ENCODE measurements at regions not wholly inside any gene's neighbourhood (a gene's known extent, or its start where the extent isn't known, plus 50 kb on each side); places are given as distances from the start of the nearest gene placed in this dataset.

DNA sequence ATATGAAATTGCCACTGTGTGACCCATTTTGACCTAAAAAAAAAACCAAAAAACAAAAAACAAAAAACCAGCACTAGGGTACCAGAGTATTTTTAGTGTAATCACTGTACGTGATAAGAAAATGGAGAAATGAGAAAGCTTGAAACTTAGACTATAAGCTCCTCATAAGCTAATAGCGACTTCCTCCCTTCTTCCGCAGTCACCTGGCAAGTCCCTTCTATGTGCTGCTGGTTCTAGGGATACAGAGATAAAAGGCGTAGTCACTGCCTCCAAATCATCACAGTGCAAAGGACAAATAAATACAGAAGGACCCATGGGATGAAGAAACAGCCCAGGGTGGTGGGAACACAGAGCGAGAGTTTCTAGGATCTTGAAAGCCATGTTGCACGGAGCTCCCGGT lies 190.3 kb downstream of the TM9SF2 start:
- TF ChIP-seq TAF1 (IDR thresholded peaks at IDR 0.05; ENCODE audit: borderline replicate concordance, insufficient read depth, low read length) (no peak), REST (IDR thresholded peaks at IDR 0.05; ENCODE audit: insufficient read depth in 1 of 2, low read depth in 2 of 2, low read length in 2 of 2) (no peak), SIN3A (IDR thresholded peaks at IDR 0.05; ENCODE audit: borderline replicate concordance, insufficient read depth, low read length) (no peak), POLR2AphosphoS5 (IDR thresholded peaks at IDR 0.05; ENCODE audit: low read depth, low read length) (no peak), FOXP2 (optimal IDR thresholded peaks at IDR 0.05; ENCODE audit: borderline replicate concordance, extremely low read depth, extremely low read length, insufficient read depth) (no peak)

DNA sequence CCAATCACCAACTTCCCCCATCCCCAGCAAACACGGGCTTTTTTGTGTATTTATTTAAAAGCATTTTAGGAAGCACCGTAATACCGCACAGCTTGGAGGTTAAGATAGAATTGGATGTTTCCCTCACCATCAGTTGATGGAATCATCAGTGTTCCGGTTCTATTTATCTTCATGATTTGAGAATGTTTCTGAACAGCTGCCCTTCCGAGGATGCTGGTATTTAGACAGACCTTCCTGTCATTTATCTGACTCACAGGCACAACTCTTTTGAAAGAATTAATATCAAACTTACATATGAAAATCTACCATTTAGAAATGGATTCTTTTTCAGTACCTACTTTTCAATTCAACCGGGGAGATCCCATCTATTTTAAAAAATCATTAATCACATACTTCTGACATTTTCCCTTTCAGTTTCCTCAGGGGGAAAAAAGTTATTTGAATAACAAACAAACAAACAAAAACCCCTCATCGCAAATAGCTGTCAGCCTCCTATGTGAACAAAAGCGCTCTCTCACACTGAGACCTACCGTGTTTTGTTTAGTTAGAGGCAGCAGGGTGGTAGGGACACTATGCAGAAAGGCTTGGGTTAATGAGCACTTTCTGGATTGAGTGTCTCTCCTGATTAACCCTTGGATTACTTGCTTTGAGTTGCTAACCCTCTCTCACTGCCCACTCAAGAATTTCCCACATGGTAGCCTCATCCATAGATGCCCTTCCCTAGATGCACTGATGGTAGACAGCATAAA lies 189.3 kb downstream of the TM9SF2 start:
- TF ChIP-seq SIN3A (IDR thresholded peaks at IDR 0.05; ENCODE audit: borderline replicate concordance, insufficient read depth, low read length) (no peak), FOXP2 (optimal IDR thresholded peaks at IDR 0.05; ENCODE audit: borderline replicate concordance, extremely low read depth, extremely low read length, insufficient read depth) (no peak), TAF1 (IDR thresholded peaks at IDR 0.05; ENCODE audit: borderline replicate concordance, insufficient read depth, low read length) (no peak), REST (IDR thresholded peaks at IDR 0.05; ENCODE audit: insufficient read depth in 1 of 2, low read depth in 2 of 2, low read length in 2 of 2) (no peak), POLR2AphosphoS5 (IDR thresholded peaks at IDR 0.05; ENCODE audit: low read depth, low read length) (no peak)

DNA sequence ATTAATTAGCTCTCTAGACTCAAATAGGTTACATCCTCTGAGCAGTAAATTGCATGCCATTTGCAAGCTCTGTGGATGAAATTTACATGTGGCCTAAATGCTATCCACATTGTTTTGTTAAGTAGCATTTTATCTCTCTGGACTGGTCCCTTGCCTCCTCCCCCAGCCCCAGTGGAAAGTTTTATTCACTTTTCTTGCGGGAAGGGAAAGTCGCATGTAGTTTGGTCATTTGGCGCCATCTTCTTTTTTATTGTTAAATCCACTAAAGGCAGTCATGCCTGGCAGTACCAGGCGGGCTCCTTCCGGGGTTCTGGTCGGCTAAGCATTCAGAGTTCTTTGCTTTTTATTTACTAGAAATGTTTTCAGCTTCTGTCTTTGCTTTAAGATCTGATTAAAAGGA lies 188.7 kb downstream of the TM9SF2 start:
- no peak for TF ChIP-seq FOXP2 (optimal IDR thresholded peaks at IDR 0.05; ENCODE audit: borderline replicate concordance, extremely low read depth, extremely low read length, insufficient read depth)
- no peak for TF ChIP-seq POLR2AphosphoS5 (IDR thresholded peaks at IDR 0.05; ENCODE audit: low read depth, low read length)
- no peak for TF ChIP-seq TAF1 (IDR thresholded peaks at IDR 0.05; ENCODE audit: borderline replicate concordance, insufficient read depth, low read length)
- TF ChIP-seq SIN3A (IDR thresholded peaks at IDR 0.05; ENCODE audit: borderline replicate concordance, insufficient read depth, low read length) = no peak
- no peak for TF ChIP-seq REST (IDR thresholded peaks at IDR 0.05; ENCODE audit: insufficient read depth in 1 of 2, low read depth in 2 of 2, low read length in 2 of 2)

GRCh38 chr13:99688776-99689175 lies 187.5 kb downstream of the TM9SF2 start:
- TF ChIP-seq POLR2AphosphoS5 (IDR thresholded peaks at IDR 0.05; ENCODE audit: low read depth, low read length) = no peak
- TF ChIP-seq REST (IDR thresholded peaks at IDR 0.05; ENCODE audit: insufficient read depth in 1 of 2, low read depth in 2 of 2, low read length in 2 of 2) = no peak
- no peak for TF ChIP-seq SIN3A (IDR thresholded peaks at IDR 0.05; ENCODE audit: borderline replicate concordance, insufficient read depth, low read length)
- TF ChIP-seq FOXP2 (optimal IDR thresholded peaks at IDR 0.05; ENCODE audit: borderline replicate concordance, extremely low read depth, extremely low read length, insufficient read depth) = no peak
- no peak for TF ChIP-seq TAF1 (IDR thresholded peaks at IDR 0.05; ENCODE audit: borderline replicate concordance, insufficient read depth, low read length)

Data from PFSK-1 (cell line).